HFFc6 (cell line): ENCODE measurements at regions not wholly inside any gene's neighbourhood (a gene's known extent, or its start where the extent isn't known, plus 50 kb on each side); places are given as distances from the start of the nearest gene placed in this dataset.

ENCODE experiments used
- DNase-seq: peaks from one replicate; pipeline ENCODE4 v3.0.0-alpha.2; 2018
- H3K27ac Mint-ChIP-seq: 2 replicates; pipeline ENCODE4 v1.8.0; 2020; ENCODE audit warnings: mild to moderate bottlenecking, mixed read lengths
- H3K27me3 Mint-ChIP-seq: 2 replicates; pipeline ENCODE4 v1.8.0; 2021; ENCODE audit warnings: mild to moderate bottlenecking, moderate library complexity, mixed read lengths; ENCODE audit not compliant: insufficient read depth
- H3K36me3 Mint-ChIP-seq: 2 replicates; pipeline ENCODE4 v1.8.0; 2021; ENCODE audit warnings: low read depth, mixed read lengths
- H3K4me1 Mint-ChIP-seq: 2 replicates; pipeline ENCODE4 v1.8.0; 2020; ENCODE audit warnings: low read depth, mixed read lengths
- H3K4me3 Mint-ChIP-seq: 2 replicates; pipeline ENCODE4 v1.8.0; 2020; ENCODE audit warnings: mild to moderate bottlenecking, moderate library complexity, mixed read lengths
- H3K9me3 Mint-ChIP-seq: 2 replicates; pipeline ENCODE4 v1.8.0; 2020; ENCODE audit warnings: mild to moderate bottlenecking, mixed read lengths
- TF ChIP-seq, protein P1 (sequence below): fragments of 200-600 bp; sonication (generic); IDR thresholded peaks from 2 replicates; pipeline ENCODE4 v1.5.0; 2021; ENCODE audit warnings: antibody characterized with exemption, mild to moderate bottlenecking

- Mint-ChIP-seq H3K27ac (no peak overlapping the region), H3K4me1 (peaks cover 7% of the 10 kb centered on the region)
Measured at GRCh38 chr6:85183841-85184240, 266.0 kb upstream of the NT5E start.

DNA sequence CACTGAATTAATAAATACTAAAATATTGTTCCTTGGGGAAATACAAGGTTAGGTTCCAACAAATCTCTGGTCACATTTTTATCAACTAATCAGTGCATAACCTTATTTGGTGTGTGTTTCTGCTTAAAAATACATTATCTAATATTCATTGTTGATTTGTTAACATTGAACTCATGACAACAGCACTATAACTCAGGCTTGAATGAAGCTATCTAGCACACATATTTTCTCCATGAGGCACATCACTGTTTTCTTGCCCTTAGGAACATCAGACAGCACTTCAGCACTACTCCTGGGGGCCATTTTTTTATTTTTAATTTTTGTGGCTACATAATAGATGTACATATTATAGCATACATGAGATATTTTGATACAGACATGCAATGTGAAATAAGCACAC, 277.2 kb upstream of the NT5E start:
- no peak for DNase-seq
- Mint-ChIP-seq H3K27me3 (no peaks in the 10 kb centered on the region), H3K9me3 (peaks cover 4% of the 10 kb centered on the region; the same call in 1 of the 2 replicates), H3K4me3 (no peak overlapping the region), H3K36me3 (no peaks in the 10 kb centered on the region), H3K4me1 (no peaks in the 10 kb centered on the region), H3K27ac (no peak overlapping the region)
- TF ChIP-seq, protein P1, sequence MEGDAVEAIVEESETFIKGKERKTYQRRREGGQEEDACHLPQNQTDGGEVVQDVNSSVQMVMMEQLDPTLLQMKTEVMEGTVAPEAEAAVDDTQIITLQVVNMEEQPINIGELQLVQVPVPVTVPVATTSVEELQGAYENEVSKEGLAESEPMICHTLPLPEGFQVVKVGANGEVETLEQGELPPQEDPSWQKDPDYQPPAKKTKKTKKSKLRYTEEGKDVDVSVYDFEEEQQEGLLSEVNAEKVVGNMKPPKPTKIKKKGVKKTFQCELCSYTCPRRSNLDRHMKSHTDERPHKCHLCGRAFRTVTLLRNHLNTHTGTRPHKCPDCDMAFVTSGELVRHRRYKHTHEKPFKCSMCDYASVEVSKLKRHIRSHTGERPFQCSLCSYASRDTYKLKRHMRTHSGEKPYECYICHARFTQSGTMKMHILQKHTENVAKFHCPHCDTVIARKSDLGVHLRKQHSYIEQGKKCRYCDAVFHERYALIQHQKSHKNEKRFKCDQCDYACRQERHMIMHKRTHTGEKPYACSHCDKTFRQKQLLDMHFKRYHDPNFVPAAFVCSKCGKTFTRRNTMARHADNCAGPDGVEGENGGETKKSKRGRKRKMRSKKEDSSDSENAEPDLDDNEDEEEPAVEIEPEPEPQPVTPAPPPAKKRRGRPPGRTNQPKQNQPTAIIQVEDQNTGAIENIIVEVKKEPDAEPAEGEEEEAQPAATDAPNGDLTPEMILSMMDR, result no peak

More at GRCh38 chr6:85183841-85184240, 266.0 kb upstream of the NT5E start:
- Mint-ChIP-seq H3K36me3 (no peaks in the 10 kb centered on the region), H3K9me3 (no peaks in the 10 kb centered on the region), H3K27me3 (peaks cover 5% of the 10 kb centered on the region), H3K4me3 (no peak overlapping the region)
- DNase-seq, result no peak
- TF ChIP-seq, protein P1, result no peak

DNA sequence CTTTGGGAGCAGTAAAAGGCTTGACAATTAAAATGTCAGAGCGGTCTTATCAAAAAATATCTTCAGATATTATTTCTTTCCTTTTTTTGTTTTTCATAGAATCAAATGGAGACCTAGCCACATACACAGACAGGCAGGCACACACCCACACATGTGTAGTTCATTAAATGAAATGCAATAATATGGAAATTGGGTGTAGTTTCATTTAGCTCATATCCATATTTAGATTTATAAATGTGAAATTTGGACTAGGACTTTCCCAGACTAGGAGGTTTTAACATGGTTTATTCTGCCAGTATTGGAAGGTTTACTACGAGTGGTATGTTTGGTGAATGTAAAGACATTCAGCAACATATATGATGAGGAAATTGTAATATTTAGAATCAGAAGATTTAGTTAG, 277.7 kb upstream of the NT5E start:
- Mint-ChIP-seq H3K9me3 (peaks cover 4% of the 10 kb centered on the region; the same call in 1 of the 2 replicates), H3K4me1 (no peaks in the 10 kb centered on the region), H3K27ac (no peak overlapping the region), H3K27me3 (no peaks in the 10 kb centered on the region), H3K36me3 (no peaks in the 10 kb centered on the region), H3K4me3 (no peak overlapping the region)
- no peak for DNase-seq
- TF ChIP-seq, protein P1, result no peak

DNA sequence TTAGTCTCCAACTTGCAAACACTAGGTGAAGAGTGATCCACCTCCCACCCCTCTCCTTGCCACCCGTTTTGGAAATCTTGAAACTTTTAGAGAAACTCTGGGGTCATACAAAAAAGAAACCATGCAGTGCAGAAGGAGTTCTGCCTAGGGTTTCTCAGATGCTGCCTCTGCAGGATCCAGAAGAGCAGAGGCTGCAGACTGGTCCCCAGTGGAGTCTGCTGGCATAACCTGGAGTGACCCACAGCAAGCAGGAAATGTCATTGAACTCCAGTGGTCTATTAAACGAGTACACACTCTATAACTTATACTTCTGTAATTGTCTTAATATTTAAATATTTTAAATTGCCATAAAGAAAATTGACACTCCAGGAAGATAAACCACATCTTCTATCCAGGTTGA, 280.7 kb upstream of the NT5E start:
- Mint-ChIP-seq H3K36me3 (no peaks in the 10 kb centered on the region), H3K4me1 (no peaks in the 10 kb centered on the region), H3K27me3 (no peaks in the 10 kb centered on the region), H3K27ac (no peak overlapping the region), H3K9me3 (no peaks in the 10 kb centered on the region), H3K4me3 (no peak overlapping the region)
- TF ChIP-seq, protein P1, result no peak
- no peak for DNase-seq

GRCh38 chr6:85168146-85168545, 281.7 kb upstream of the NT5E start:
- Mint-ChIP-seq H3K27ac (no peak overlapping the region), H3K9me3 (no peaks in the 10 kb centered on the region), H3K4me1 (no peaks in the 10 kb centered on the region), H3K27me3 (no peaks in the 10 kb centered on the region), H3K36me3 (no peaks in the 10 kb centered on the region), H3K4me3 (no peak overlapping the region)
- TF ChIP-seq, protein P1, result no peak
- DNase-seq, result no peak

GRCh38 chr6:85166114-85166741, 283.7 kb upstream of the NT5E start:
- H3K4me1 Mint-ChIP-seq, result no peaks in the 10 kb centered on the region
- H3K27me3 Mint-ChIP-seq, result no peaks in the 10 kb centered on the region
- H3K27ac Mint-ChIP-seq, result no peak overlapping the region
- no peaks in the 10 kb centered on the region for H3K9me3 Mint-ChIP-seq
- no peak for DNase-seq
- H3K36me3 Mint-ChIP-seq, result no peaks in the 10 kb centered on the region
- TF ChIP-seq, protein P1, result no peak
- no peak overlapping the region for H3K4me3 Mint-ChIP-seq
